H9 (cell line): ENCODE measurements at regions not wholly inside any gene's neighbourhood (a gene's known extent, or its start where the extent isn't known, plus 50 kb on each side); places are given as distances from the start of the nearest gene placed in this dataset.
"Not testable (repeated sequence)": the region's sequence is repeated elsewhere in the genome, so short reads cannot be mapped to it uniquely, and the experiment has no call there.

ENCODE experiments used
- DNase-seq: peaks from one replicate; pipeline ENCODE4 v3.0.0-alpha.2; 2017
- H2AFZ ChIP-seq: one replicate; pipeline ENCODE4 v1.6.1; 2013; ENCODE audit warnings: mild to moderate bottlenecking, low read length, control low read depth, moderate library complexity
- H2AK5ac ChIP-seq: 2 replicates; pipeline ENCODE4 v1.6.1; 2013; ENCODE audit warnings: low read length, control low read depth, mixed read lengths; ENCODE audit not compliant: insufficient read length
- H2BK120ac ChIP-seq: one replicate; pipeline ENCODE4 v1.6.1; 2013; ENCODE audit warnings: low read depth, mild to moderate bottlenecking, low read length, control low read depth, inconsistent platforms; ENCODE audit not compliant: poor library complexity, severe bottlenecking
- H2BK12ac ChIP-seq: 2 replicates; pipeline ENCODE4 v1.6.1; 2013; ENCODE audit warnings: low read length, control low read depth, mixed read lengths, low read depth; ENCODE audit not compliant: insufficient read length
- H2BK15ac ChIP-seq: 2 replicates; pipeline ENCODE4 v1.6.1; 2013; ENCODE audit warnings: low read depth, low read length, control low read depth
- H2BK20ac ChIP-seq: one replicate; pipeline ENCODE4 v1.6.1; 2013; ENCODE audit warnings: low read depth, mild to moderate bottlenecking, low read length, control low read depth, inconsistent platforms; ENCODE audit not compliant: poor library complexity, severe bottlenecking
- H2BK5ac ChIP-seq: 2 replicates; pipeline ENCODE4 v1.6.1; 2013; ENCODE audit warnings: low read length, control low read depth, mixed read lengths; ENCODE audit not compliant: insufficient read length
- H3K14ac ChIP-seq: 2 replicates; pipeline ENCODE4 v1.6.1; 2013; ENCODE audit warnings: low read length, control low read depth; ENCODE audit not compliant: insufficient read depth
- H3K18ac ChIP-seq: 2 replicates; pipeline ENCODE4 v1.6.1; 2013; ENCODE audit warnings: low read depth, mild to moderate bottlenecking, mixed read lengths, low read length, control low read depth; ENCODE audit not compliant: insufficient read length
- H3K23ac ChIP-seq: 2 replicates; pipeline ENCODE4 v1.6.1; 2013; ENCODE audit warnings: low read length, control low read depth, mixed read lengths, low read depth; ENCODE audit not compliant: insufficient read length
- H3K23me2 ChIP-seq: 2 replicates; pipeline ENCODE4 v1.6.1; 2013; ENCODE audit warnings: low read depth, mild to moderate bottlenecking, mixed read lengths, low read length, control low read depth; ENCODE audit not compliant: insufficient read length, poor library complexity, severe bottlenecking
- H3K27ac ChIP-seq: 2 replicates; pipeline ENCODE4 v1.5.1; 2013; ENCODE audit warnings: low read length, control low read depth, mixed read lengths, low read depth; ENCODE audit not compliant: insufficient read length
- H3K27me3 ChIP-seq: 2 replicates; pipeline ENCODE4 v1.6.1; 2013; ENCODE audit warnings: low read length, control low read depth, inconsistent platforms; ENCODE audit not compliant: insufficient read depth
- H3K4ac ChIP-seq: 2 replicates; pipeline ENCODE4 v1.6.1; 2013; ENCODE audit warnings: low read depth, mild to moderate bottlenecking, control low read depth, inconsistent platforms, low read length, moderate library complexity
- H3K4me1 ChIP-seq: 2 replicates; pipeline ENCODE4 v1.6.1; 2013; ENCODE audit warnings: low read length, control low read depth, inconsistent platforms; ENCODE audit not compliant: insufficient read depth
- H3K4me2 ChIP-seq: 2 replicates; pipeline ENCODE4 v1.6.1; 2013; ENCODE audit warnings: low read length, control low read depth, mixed read lengths; ENCODE audit not compliant: insufficient read length, insufficient read depth
- H3K56ac ChIP-seq: 2 replicates; pipeline ENCODE4 v1.6.1; 2013; ENCODE audit warnings: low read depth, mild to moderate bottlenecking, mixed read lengths, low read length, control low read depth; ENCODE audit not compliant: insufficient read length
- H3K79me1 ChIP-seq: 2 replicates; pipeline ENCODE4 v1.6.1; 2013; ENCODE audit warnings: low read depth, mild to moderate bottlenecking, moderate library complexity, low read length, control low read depth, inconsistent platforms; ENCODE audit not compliant: insufficient read depth, poor library complexity, severe bottlenecking
- H3K79me2 ChIP-seq: 2 replicates; pipeline ENCODE4 v1.6.1; 2013; ENCODE audit warnings: low read length, control low read depth, inconsistent platforms; ENCODE audit not compliant: insufficient read depth
- H3K9ac ChIP-seq: 2 replicates; pipeline ENCODE4 v1.6.1; 2013; ENCODE audit warnings: low read length, control low read depth, mixed read lengths; ENCODE audit not compliant: insufficient read length; ENCODE audit errors: extremely low read depth
- H3K9me3 ChIP-seq: one replicate; pipeline ENCODE4 v1.6.1; 2013; ENCODE audit warnings: low read depth, low read length, inconsistent platforms; ENCODE audit not compliant: control insufficient read depth
- H3T11ph ChIP-seq: one replicate; pipeline ENCODE4 v1.6.1; 2013; ENCODE audit warnings: mild to moderate bottlenecking, low read length, control low read depth, inconsistent platforms
- H4K20me1 ChIP-seq: one replicate; pipeline ENCODE4 v1.6.1; 2013; ENCODE audit not compliant: control insufficient read depth, insufficient read length, insufficient read depth
- H4K5ac ChIP-seq: 2 replicates; pipeline ENCODE4 v1.6.1; 2013; ENCODE audit warnings: low read depth, mild to moderate bottlenecking, mixed read lengths, low read length, control low read depth; ENCODE audit not compliant: insufficient read length
- H4K8ac ChIP-seq: replicated peaks from 2 replicates; pipeline ENCODE4 v1.6.1; 2013; ENCODE audit warnings: low read length, control low read depth, mixed read lengths, low read depth; ENCODE audit not compliant: insufficient read length
- H4K91ac ChIP-seq: 2 replicates; pipeline ENCODE4 v1.6.1; 2013; ENCODE audit warnings: low read depth, mild to moderate bottlenecking, moderate library complexity, mixed read lengths, low read length, control low read depth; ENCODE audit not compliant: insufficient read length
- H3K27ac Mint-ChIP-seq, 3 experiments: 2 replicates in 2 of 3; 3 replicates in 1 of 3; pipeline ENCODE4 v1.8.0; 2020 to 2021; ENCODE audit warnings: mixed read lengths in 3 of 3, mild to moderate bottlenecking in 1 of 3, moderate library complexity in 1 of 3
- H3K27me3 Mint-ChIP-seq: 2 replicates; pipeline ENCODE4 v1.8.0; 2021; ENCODE audit warnings: low read depth, mild to moderate bottlenecking, moderate library complexity, mixed read lengths
- H3K36me3 Mint-ChIP-seq, 3 experiments: 2 replicates in 2 of 3; 3 replicates in 1 of 3; pipeline ENCODE4 v1.8.0; 2020 to 2021; ENCODE audit warnings: low read depth in 3 of 3, mixed read lengths in 3 of 3; ENCODE audit not compliant: insufficient read depth in 1 of 3
- H3K4me1 Mint-ChIP-seq, 2 experiments: 2 replicates each; pipeline ENCODE4 v1.8.0; 2020; ENCODE audit warnings: mixed read lengths in 2 of 2
- H3K4me3 Mint-ChIP-seq, 2 experiments: 2 replicates in 1 of 2; 3 replicates in 1 of 2; pipeline ENCODE4 v1.8.0; 2020 to 2021; ENCODE audit warnings: mild to moderate bottlenecking in 2 of 2, mixed read lengths in 2 of 2, moderate library complexity in 1 of 2
- H3K9me3 Mint-ChIP-seq, 2 experiments: 2 replicates in 1 of 2; 3 replicates in 1 of 2; pipeline ENCODE4 v1.8.0; 2020; ENCODE audit warnings: mild to moderate bottlenecking in 2 of 2, mixed read lengths in 2 of 2, moderate library complexity in 1 of 2
- CTCF ChIP-seq: fragments of 200-600 bp; sonication (generic); conservative IDR thresholded peaks from 3 replicates; pipeline ENCODE4 v1.8.0; 2021; ENCODE audit warnings: antibody characterized with exemption, mild to moderate bottlenecking
- WGBS: extraction: QIAGEN DNeasy Blood & Tissue Kit; methylation state at CpG from one replicate; pipeline ENCODE4 v1.1.7; 2013; ENCODE audit warnings: missing lambda C conversion rate, low lambda C conversion rate, mixed read lengths; ENCODE audit not compliant: insufficient read length; ENCODE audit errors: extremely low coverage; 5-methylcytosine and 5-hydroxymethylcytosine counted together

- TF ChIP-seq CTCF, result no peak
- no peaks in the 10 kb centered on the region for H3K79me2 ChIP-seq
Measured at GRCh38 chr14:105622329-105622955, 96.1 kb downstream of the TMEM121 start.

GRCh38 chr14:105623178-105623577 is 96.8 kb downstream of the TMEM121 start:
- H2AK5ac ChIP-seq, H4K5ac ChIP-seq, H2BK20ac ChIP-seq, H2BK120ac ChIP-seq, H3K9ac ChIP-seq, H3K56ac ChIP-seq, H3K79me2 ChIP-seq, H3K4me2 ChIP-seq, H4K91ac ChIP-seq, H3K27ac ChIP-seq, H2BK5ac ChIP-seq, H3K27me3 ChIP-seq, H3T11ph ChIP-seq, H4K20me1 ChIP-seq, H2BK12ac ChIP-seq, H2BK15ac ChIP-seq, H3K14ac ChIP-seq, H3K23me2 ChIP-seq, H3K4ac ChIP-seq, H3K4me1 Mint-ChIP-seq, H4K8ac ChIP-seq, H2AFZ ChIP-seq, H3K27me3 Mint-ChIP-seq, H3K79me1 ChIP-seq, H3K23ac ChIP-seq, H3K4me1 ChIP-seq, H3K18ac ChIP-seq, H3K27ac Mint-ChIP-seq, H3K4me3 Mint-ChIP-seq: not testable (repeated sequence)
- DNase-seq, result peak; percentile 13
- WGBS, result no CpG with 5 or more reads among the region's 14 CpGs
- peaks cover 36% of the 10 kb centered on the region for H3K9me3 ChIP-seq
- H3K36me3 Mint-ChIP-seq, result peaks cover 9 to 17% (median 15%) of the 10 kb centered on the region in 3 experiments; a peak in 5 of 7 replicates
- peaks cover 50 to 56% of the 10 kb centered on the region in 2 experiments for H3K9me3 Mint-ChIP-seq

More at GRCh38 chr14:105622329-105622955, 96.1 kb downstream of the TMEM121 start:
- Mint-ChIP-seq H3K36me3 (peaks cover 13 to 21% (median 18%) of the 10 kb centered on the region in 3 experiments), H3K27ac (no peak overlapping the region), H3K4me3 (no peak overlapping the region), H3K27me3 (peaks cover 12% of the 10 kb centered on the region), H3K9me3 (peaks cover 48 to 54% of the 10 kb centered on the region in 2 experiments), H3K4me1 (no peaks in the 10 kb centered on the region)
- no peak overlapping the region for H4K5ac ChIP-seq
- H3K23ac ChIP-seq, result no peak overlapping the region
- no peak overlapping the region for H3T11ph ChIP-seq
- no peak overlapping the region for H4K8ac ChIP-seq
- no peak overlapping the region for H3K4ac ChIP-seq
- H3K14ac ChIP-seq, result no peak overlapping the region
- H3K9me3 ChIP-seq, result peaks cover 40% of the 10 kb centered on the region
- H2BK15ac ChIP-seq, result no peak overlapping the region
- no peak overlapping the region for H3K27ac ChIP-seq
- H3K4me1 ChIP-seq, result no peaks in the 10 kb centered on the region
- peak; percentile 20 for DNase-seq
- H3K18ac ChIP-seq, result no peak overlapping the region
- H3K79me1 ChIP-seq, result no peaks in the 10 kb centered on the region
- no peak overlapping the region for H2BK12ac ChIP-seq
- H3K9ac ChIP-seq, result no peak overlapping the region
- no peaks in the 10 kb centered on the region for H4K20me1 ChIP-seq
- H3K4me2 ChIP-seq, result no peak overlapping the region
- no peak overlapping the region for H2BK120ac ChIP-seq
- no peaks in the 10 kb centered on the region for H3K27me3 ChIP-seq
- H3K23me2 ChIP-seq, result peaks cover 3% of the 10 kb centered on the region
- H2AFZ ChIP-seq, result no peak overlapping the region
- no peak overlapping the region for H2BK20ac ChIP-seq
- WGBS, result no CpG with 5 or more reads among the region's 12 CpGs
- H2BK5ac ChIP-seq, result no peak overlapping the region
- H4K91ac ChIP-seq, result no peak overlapping the region
- H3K56ac ChIP-seq, result no peak overlapping the region
- no peak overlapping the region for H2AK5ac ChIP-seq
